Esophagus (tissue), 2 donors: ENCODE measurements at regions not wholly inside any gene's neighbourhood (a gene's known extent, or its start where the extent isn't known, plus 50 kb on each side); places are given as distances from the start of the nearest gene placed in this dataset.

Experiments
- H3K27ac ChIP-seq, 2 donors: one replicate each; pipeline ENCODE4 v1.5.1; 2013; ENCODE audit warnings: low read depth in 2 of 2, mild to moderate bottlenecking in 2 of 2, inconsistent platforms in 1 of 2, low read length in 1 of 2, moderate library complexity in 1 of 2
- H3K27me3 ChIP-seq, 2 donors: one replicate each; pipeline ENCODE4 v1.6.1; 2013; ENCODE audit warnings: low read length in 2 of 2, control low read depth in 1 of 2, mild to moderate bottlenecking in 1 of 2; ENCODE audit not compliant: insufficient read depth in 2 of 2, control insufficient read depth in 1 of 2
- H3K36me3 ChIP-seq, 2 donors: one replicate each; pipeline ENCODE4 v1.6.1; 2013; ENCODE audit warnings: low read length in 1 of 2; ENCODE audit not compliant: control insufficient read depth in 2 of 2, insufficient read depth in 2 of 2
- H3K4me1 ChIP-seq, 2 donors: one replicate each; pipeline ENCODE4 v1.6.1; 2013; ENCODE audit warnings: low read length in 1 of 2; ENCODE audit not compliant: control insufficient read depth in 2 of 2, insufficient read depth in 2 of 2
- H3K4me3 ChIP-seq, 2 donors: one replicate each; pipeline ENCODE4 v1.5.1; 2013; ENCODE audit warnings: low read length in 2 of 2, mild to moderate bottlenecking in 2 of 2, low read depth in 1 of 2, moderate library complexity in 1 of 2
- H3K9me3 ChIP-seq, 2 donors: one replicate each; pipeline ENCODE4 v1.6.1; 2013; ENCODE audit warnings: mild to moderate bottlenecking in 2 of 2, low read depth in 1 of 2, low read length in 1 of 2, moderate library complexity in 1 of 2; ENCODE audit not compliant: control insufficient read depth in 2 of 2, insufficient read depth in 1 of 2
- WGBS, 2 donors: extraction: QIAGEN DNeasy Blood & Tissue Kit; methylation state at CpG; one replicate each; pipeline ENCODE4 v1.1.7; 2013; 5-methylcytosine and 5-hydroxymethylcytosine counted together
- donor health status: healthy with polysubstance abuse.
- donor health status: Bipolar disorder and iron deficiency.

- Histone ChIP-seq H3K36me3 (no peaks in the 10 kb centered on the region), H3K4me3 (no peak overlapping the region), H3K27me3 (no peaks in the 10 kb centered on the region), H3K9me3 (no peaks in the 10 kb centered on the region), H3K4me1 (no peaks in the 10 kb centered on the region), H3K27ac (no peak overlapping the region)
- WGBS, 2 donors = 75% methylated on average over 7 of the region's 7 CpGs
Measured at GRCh38 chr2:234570476-234570875, 73.6 kb upstream of the ARL4C start.

DNA sequence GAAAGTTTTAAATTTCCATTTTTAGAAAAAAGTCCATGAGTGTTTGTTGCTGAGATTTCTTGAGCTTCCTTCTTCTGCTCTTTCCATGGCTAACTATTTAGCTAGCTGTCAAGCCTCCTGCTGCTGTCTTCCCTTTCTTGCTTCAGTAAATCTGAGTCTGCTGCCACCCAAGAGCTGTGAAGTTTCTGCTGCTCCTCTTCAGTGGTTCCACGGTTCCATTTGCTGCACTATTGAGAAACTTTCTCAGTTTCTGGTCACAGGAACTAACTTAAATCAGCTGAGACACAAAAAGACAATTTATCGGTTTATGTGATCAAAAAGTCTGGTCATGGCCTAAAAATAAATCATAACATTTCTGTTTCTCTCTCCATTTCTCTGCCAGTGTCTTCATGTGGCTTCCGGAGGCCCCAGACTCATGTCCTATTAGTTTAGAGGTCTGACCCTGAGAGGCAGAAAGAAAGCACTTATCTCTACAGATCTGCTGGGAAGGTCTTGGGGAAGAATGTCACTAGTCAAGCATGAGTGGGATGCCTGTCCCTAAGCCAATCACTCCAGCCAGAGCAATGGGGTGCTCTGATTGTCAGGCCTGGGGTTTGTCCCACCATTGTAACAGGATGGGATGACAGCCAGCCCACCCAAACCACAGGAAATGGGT is 73.0 kb upstream of the ARL4C start:
- no peaks in the 10 kb centered on the region for H3K27me3 ChIP-seq
- 82 to 89% methylated on average over 3 of the region's 3 CpGs for whole genome bisulfite sequencing, 2 donors
- H3K27ac ChIP-seq = no peak overlapping the region
- no peaks in the 10 kb centered on the region for H3K9me3 ChIP-seq
- no peaks in the 10 kb centered on the region for H3K4me1 ChIP-seq
- no peak overlapping the region for H3K4me3 ChIP-seq
- H3K36me3 ChIP-seq = no peaks in the 10 kb centered on the region

DNA sequence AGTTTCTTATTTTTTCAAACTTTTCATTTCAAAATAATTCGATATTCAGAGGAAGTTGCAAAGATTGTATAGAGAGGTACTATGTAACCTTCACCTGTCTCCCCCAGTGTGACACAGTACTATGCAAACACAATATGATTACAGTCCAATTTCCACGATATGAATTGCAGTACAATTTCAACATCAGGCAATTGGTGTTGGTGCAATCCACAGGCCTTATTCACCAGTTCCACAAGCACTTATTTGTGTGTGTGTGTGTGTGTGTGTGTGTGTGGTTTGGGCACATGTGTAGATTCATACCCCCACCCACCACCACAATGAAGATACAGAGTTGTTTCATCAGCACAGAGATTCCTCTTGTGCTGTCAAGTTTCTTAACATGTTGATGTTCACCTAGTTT is 69.7 kb upstream of the ARL4C start:
- H3K4me1 ChIP-seq = no peaks in the 10 kb centered on the region
- WGBS, 2 donors = 76 to 91% methylated on average over 2 of the region's 2 CpGs
- no peaks in the 10 kb centered on the region for H3K27me3 ChIP-seq
- H3K27ac ChIP-seq = no peak overlapping the region
- no peaks in the 10 kb centered on the region for H3K9me3 ChIP-seq
- H3K36me3 ChIP-seq = no peaks in the 10 kb centered on the region
- no peak overlapping the region for H3K4me3 ChIP-seq

DNA sequence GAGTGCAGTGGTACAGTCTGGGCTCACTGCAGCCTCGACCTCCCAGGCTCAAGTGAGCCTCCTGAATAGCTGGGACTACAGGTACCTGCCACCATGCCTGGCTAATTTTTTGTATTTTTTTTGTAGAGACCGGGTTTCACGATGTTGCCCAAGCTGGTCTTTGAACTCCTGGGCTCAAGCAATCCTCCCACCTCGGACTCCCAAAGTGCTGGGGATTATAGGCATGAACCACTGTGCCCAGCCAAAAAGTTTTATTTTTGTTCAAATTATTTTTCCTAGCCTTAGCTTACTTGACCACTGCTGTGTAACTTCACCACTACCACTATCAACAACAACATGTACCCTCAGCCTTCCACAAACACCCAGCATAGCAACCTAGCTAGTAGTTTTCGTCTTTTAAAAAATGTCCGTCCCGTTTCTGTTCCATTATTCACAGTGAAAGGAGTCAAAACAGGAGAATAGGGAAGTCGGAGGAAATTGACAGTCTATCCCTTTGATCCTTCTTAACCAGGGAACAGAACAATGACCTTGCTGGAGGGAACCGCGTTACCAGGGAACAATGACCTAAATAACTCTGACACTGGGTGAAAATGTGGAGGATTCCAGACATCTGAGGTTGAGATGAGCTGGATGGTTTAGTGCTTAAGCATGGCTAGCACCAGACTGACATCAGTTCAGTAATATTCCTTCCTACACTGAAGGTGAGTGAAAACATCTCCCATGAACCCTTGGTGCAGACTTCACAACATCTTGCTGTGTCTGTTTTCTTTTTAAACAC is 69.2 kb upstream of the ARL4C start:
- WGBS, 2 donors = 79 to 81% methylated on average over 10 of the region's 10 CpGs

GRCh38 chr2:234565201-234565600 is 68.3 kb upstream of the ARL4C start:
- H3K27ac ChIP-seq = no peak overlapping the region
- no peaks in the 10 kb centered on the region for H3K27me3 ChIP-seq
- no peaks in the 10 kb centered on the region for H3K4me1 ChIP-seq
- no peaks in the 10 kb centered on the region for H3K9me3 ChIP-seq
- 66 to 92% methylated on average over 1 of the region's 1 CpG for WGBS, 2 donors
- H3K36me3 ChIP-seq = no peaks in the 10 kb centered on the region
- no peak overlapping the region for H3K4me3 ChIP-seq

More for the DNA sequence above, 69.2 kb upstream of the ARL4C start:
- Histone ChIP-seq H3K4me1 (no peaks in the 10 kb centered on the region), H3K9me3 (no peaks in the 10 kb centered on the region), H3K27ac (no peak overlapping the region), H3K4me3 (no peak overlapping the region), H3K27me3 (no peaks in the 10 kb centered on the region), H3K36me3 (no peaks in the 10 kb centered on the region)

- H3K27me3 ChIP-seq = no peaks in the 10 kb centered on the region
- H3K9me3 ChIP-seq = no peaks in the 10 kb centered on the region
- no peaks in the 10 kb centered on the region for H3K4me1 ChIP-seq
- H3K4me3 ChIP-seq = no peak overlapping the region
- 38 to 39% methylated on average over 2 of the region's 2 CpGs for WGBS, 2 donors
- H3K27ac ChIP-seq = no peak overlapping the region
- H3K36me3 ChIP-seq = no peaks in the 10 kb centered on the region
Measured at GRCh38 chr2:234564699-234565098, 67.8 kb upstream of the ARL4C start.

DNA sequence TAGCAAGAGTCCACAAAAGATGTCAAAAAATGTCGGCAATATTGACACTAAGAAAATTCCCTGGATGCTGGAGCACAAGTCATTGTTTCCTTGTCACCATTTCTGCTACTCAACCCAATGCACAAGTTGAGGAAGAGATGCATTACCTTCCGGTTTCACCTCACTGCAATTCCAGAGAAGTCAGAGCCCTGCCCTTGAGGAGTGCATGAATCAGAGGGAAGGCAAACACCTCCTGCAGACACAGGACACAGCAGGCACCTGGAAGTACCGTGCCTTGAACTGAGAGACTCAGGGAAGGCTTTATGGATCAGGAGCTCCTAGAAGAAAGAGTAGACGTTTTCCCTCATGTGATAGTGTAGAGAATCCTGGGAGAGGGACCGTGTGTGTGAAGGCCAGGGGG is 62.7 kb upstream of the ARL4C start:
- H3K36me3 ChIP-seq = no peaks in the 10 kb centered on the region
- 75 to 80% methylated on average over 5 of the region's 5 CpGs for WGBS, 2 donors
- no peak overlapping the region for H3K27ac ChIP-seq
- H3K4me1 ChIP-seq = no peaks in the 10 kb centered on the region
- no peaks in the 10 kb centered on the region for H3K9me3 ChIP-seq
- H3K27me3 ChIP-seq = no peaks in the 10 kb centered on the region
- no peak overlapping the region for H3K4me3 ChIP-seq

- Histone ChIP-seq H3K9me3 (no peaks in the 10 kb centered on the region), H3K27ac (no peak overlapping the region), H3K4me3 (no peak overlapping the region), H3K36me3 (no peaks in the 10 kb centered on the region), H3K27me3 (no peaks in the 10 kb centered on the region), H3K4me1 (no peaks in the 10 kb centered on the region)
- WGBS, 2 donors = 94% methylated on average over 4 of the region's 4 CpGs
Measured at GRCh38 chr2:234558642-234559041, 61.8 kb upstream of the ARL4C start.

- H3K27ac ChIP-seq = no peak overlapping the region
- 77 to 88% methylated on average over 5 of the region's 5 CpGs for WGBS, 2 donors
- H3K4me3 ChIP-seq = no peak overlapping the region
Measured at GRCh38 chr2:234556848-234557573, 60.1 kb upstream of the ARL4C start.

More at GRCh38 chr2:234556848-234557573, 60.1 kb upstream of the ARL4C start:
- Histone ChIP-seq H3K27me3 (no peaks in the 10 kb centered on the region), H3K36me3 (no peaks in the 10 kb centered on the region), H3K4me1 (no peaks in the 10 kb centered on the region), H3K9me3 (no peaks in the 10 kb centered on the region)
